ENCODE measurements at regions not wholly inside any gene's neighbourhood (a gene's known extent, or its start where the extent isn't known, plus 50 kb on each side); places are given as distances from the start of the nearest gene placed in this dataset.

- no peak for DNase-seq
- Histone ChIP-seq H4K91ac (ENCODE audit: low read length) (no peak overlapping the region), H3K4me2 (ENCODE audit: low read length, poor library complexity, severe bottlenecking) (no peak overlapping the region), H3K4ac (ENCODE audit: low read depth in 1 of 2, low read length in 2 of 2) (no peak overlapping the region), H3K27ac (ENCODE audit: low read length, poor library complexity, severe bottlenecking) (no peak overlapping the region), H3K9me3 (ENCODE audit: control insufficient read depth, low read length) (peaks cover 13% of the 10 kb centered on the region), H3K27me3 (ENCODE audit: control insufficient read depth in 1 of 2, insufficient read depth in 1 of 2, low read length in 2 of 2) (no peaks in the 10 kb centered on the region), H3K23ac (ENCODE audit: low read length in 2 of 2) (no peak overlapping the region), H2BK5ac (ENCODE audit: low read depth, low read length, poor library complexity, severe bottlenecking) (no peak overlapping the region), H3K4me1 (ENCODE audit: control insufficient read depth, insufficient read depth, low read depth, low read length) (no peaks in the 10 kb centered on the region), H2BK120ac (ENCODE audit: low read depth, low read length) (no peak overlapping the region), H3K36me3 (ENCODE audit: control insufficient read depth in 1 of 2, insufficient read depth in 2 of 2, low read depth in 1 of 2, low read length in 2 of 2) (no peaks in the 10 kb centered on the region), H3K4me3 (ENCODE audit: insufficient read depth in 1 of 2, low read depth in 1 of 2, low read length in 2 of 2) (no peak overlapping the region), H4K8ac (ENCODE audit: low read length) (no peak overlapping the region), H3K18ac (ENCODE audit: low read depth in 1 of 2, low read length in 2 of 2) (no peak overlapping the region), H2BK15ac (ENCODE audit: low read depth, poor library complexity, severe bottlenecking) (no peak overlapping the region), H3K79me1 (replicated peaks; ENCODE audit: low read length, poor library complexity, severe bottlenecking) (no peaks in the 10 kb centered on the region), H2AK5ac (ENCODE audit: low read length, severe bottlenecking) (no peak overlapping the region), H3K9ac (ENCODE audit: low read length) (no peak overlapping the region), H2BK12ac (ENCODE audit: low read length in 2 of 2) (no peak overlapping the region), H2AFZ (ENCODE audit: low read depth, low read length) (no peak overlapping the region), H3K14ac (ENCODE audit: low read length in 2 of 2) (no peak overlapping the region)
- WGBS, result 79% methylated on average over 7 of the region's 7 CpGs
These were observed 209.1 kb upstream of the LYPLAL1 start for GRCh38 chr1:218964471-218965185.

- no peak overlapping the region for H3K9ac ChIP-seq (ENCODE audit: low read length)
- H2AFZ ChIP-seq (ENCODE audit: low read depth, low read length), result no peak overlapping the region
- no peaks in the 10 kb centered on the region for H3K4me1 ChIP-seq (ENCODE audit: control insufficient read depth, insufficient read depth, low read depth, low read length)
- no peak overlapping the region for H3K14ac ChIP-seq (ENCODE audit: low read length in 2 of 2)
- no peak for DNase-seq
- no peak overlapping the region for H3K27ac ChIP-seq (ENCODE audit: low read length, poor library complexity, severe bottlenecking)
- peaks cover 13% of the 10 kb centered on the region for H3K9me3 ChIP-seq (ENCODE audit: control insufficient read depth, low read length)
- no peak overlapping the region for H4K91ac ChIP-seq (ENCODE audit: low read length)
- no peak overlapping the region for H4K8ac ChIP-seq (ENCODE audit: low read length)
- H3K4me3 ChIP-seq (ENCODE audit: insufficient read depth in 1 of 2, low read depth in 1 of 2, low read length in 2 of 2), result no peak overlapping the region
- no peak overlapping the region for H3K23ac ChIP-seq (ENCODE audit: low read length in 2 of 2)
- no peak overlapping the region for H2BK5ac ChIP-seq (ENCODE audit: low read depth, low read length, poor library complexity, severe bottlenecking)
- no peak overlapping the region for H3K4me2 ChIP-seq (ENCODE audit: low read length, poor library complexity, severe bottlenecking)
- no peaks in the 10 kb centered on the region for H3K79me1 ChIP-seq (replicated peaks; ENCODE audit: low read length, poor library complexity, severe bottlenecking)
- no peak overlapping the region for H2BK120ac ChIP-seq (ENCODE audit: low read depth, low read length)
- H2AK5ac ChIP-seq (ENCODE audit: low read length, severe bottlenecking), result no peak overlapping the region
- no peak overlapping the region for H3K4ac ChIP-seq (ENCODE audit: low read depth in 1 of 2, low read length in 2 of 2)
- no peak overlapping the region for H3K18ac ChIP-seq (ENCODE audit: low read depth in 1 of 2, low read length in 2 of 2)
- no peak overlapping the region for H2BK15ac ChIP-seq (ENCODE audit: low read depth, poor library complexity, severe bottlenecking)
- no peaks in the 10 kb centered on the region for H3K36me3 ChIP-seq (ENCODE audit: control insufficient read depth in 1 of 2, insufficient read depth in 2 of 2, low read depth in 1 of 2, low read length in 2 of 2)
- no peaks in the 10 kb centered on the region for H3K27me3 ChIP-seq (ENCODE audit: control insufficient read depth in 1 of 2, insufficient read depth in 1 of 2, low read length in 2 of 2)
- WGBS, result no CpG with 5 or more reads among the region's 1 CpG
- H2BK12ac ChIP-seq (ENCODE audit: low read length in 2 of 2), result no peak overlapping the region
These were observed 207.9 kb upstream of the LYPLAL1 start for GRCh38 chr1:218965821-218966220.

- 99% methylated on average over 2 of the region's 2 CpGs for WGBS
- H2BK15ac ChIP-seq (ENCODE audit: low read depth, poor library complexity, severe bottlenecking), result no peak overlapping the region
- no peak overlapping the region for H4K8ac ChIP-seq (ENCODE audit: low read length)
- no peak overlapping the region for H2AFZ ChIP-seq (ENCODE audit: low read depth, low read length)
- H3K23ac ChIP-seq (ENCODE audit: low read length in 2 of 2), result no peak overlapping the region
- no peaks in the 10 kb centered on the region for H3K27me3 ChIP-seq (ENCODE audit: control insufficient read depth in 1 of 2, insufficient read depth in 1 of 2, low read length in 2 of 2)
- no peak overlapping the region for H3K4me2 ChIP-seq (ENCODE audit: low read length, poor library complexity, severe bottlenecking)
- H3K27ac ChIP-seq (ENCODE audit: low read length, poor library complexity, severe bottlenecking), result no peak overlapping the region
- peak overlapping the region in 1 of 2 experiments; percentile 14 for H3K18ac ChIP-seq (ENCODE audit: low read depth in 1 of 2, low read length in 2 of 2)
- H3K9me3 ChIP-seq (ENCODE audit: control insufficient read depth, low read length), result peaks cover 13% of the 10 kb centered on the region
- no peak for DNase-seq
- no peaks in the 10 kb centered on the region for H3K4me1 ChIP-seq (ENCODE audit: control insufficient read depth, insufficient read depth, low read depth, low read length)
- H2BK12ac ChIP-seq (ENCODE audit: low read length in 2 of 2), result no peak overlapping the region
- no peaks in the 10 kb centered on the region for H3K79me1 ChIP-seq (replicated peaks; ENCODE audit: low read length, poor library complexity, severe bottlenecking)
- no peaks in the 10 kb centered on the region for H3K36me3 ChIP-seq (ENCODE audit: control insufficient read depth in 1 of 2, insufficient read depth in 2 of 2, low read depth in 1 of 2, low read length in 2 of 2)
- H2BK120ac ChIP-seq (ENCODE audit: low read depth, low read length), result no peak overlapping the region
- no peak overlapping the region for H2BK5ac ChIP-seq (ENCODE audit: low read depth, low read length, poor library complexity, severe bottlenecking)
- H2AK5ac ChIP-seq (ENCODE audit: low read length, severe bottlenecking), result no peak overlapping the region
- H3K4ac ChIP-seq (ENCODE audit: low read depth in 1 of 2, low read length in 2 of 2), result no peak overlapping the region
- H3K14ac ChIP-seq (ENCODE audit: low read length in 2 of 2), result no peak overlapping the region
- no peak overlapping the region for H3K9ac ChIP-seq (ENCODE audit: low read length)
- no peak overlapping the region for H3K4me3 ChIP-seq (ENCODE audit: insufficient read depth in 1 of 2, low read depth in 1 of 2, low read length in 2 of 2)
- H4K91ac ChIP-seq (ENCODE audit: low read length), result no peak overlapping the region
These were observed 206.4 kb upstream of the LYPLAL1 start for GRCh38 chr1:218967254-218967653.

GRCh38 chr1:218967836-218968235 lies 205.8 kb upstream of the LYPLAL1 start:
- Histone ChIP-seq H3K9ac (ENCODE audit: low read length) (no peak overlapping the region), H3K27ac (ENCODE audit: low read length, poor library complexity, severe bottlenecking) (no peak overlapping the region), H3K18ac (ENCODE audit: low read depth in 1 of 2, low read length in 2 of 2) (no peak overlapping the region), H3K27me3 (ENCODE audit: control insufficient read depth in 1 of 2, insufficient read depth in 1 of 2, low read length in 2 of 2) (no peaks in the 10 kb centered on the region), H3K4me1 (ENCODE audit: control insufficient read depth, insufficient read depth, low read depth, low read length) (no peaks in the 10 kb centered on the region), H3K23ac (ENCODE audit: low read length in 2 of 2) (no peak overlapping the region), H2AK5ac (ENCODE audit: low read length, severe bottlenecking) (no peak overlapping the region), H3K4me2 (ENCODE audit: low read length, poor library complexity, severe bottlenecking) (no peak overlapping the region), H3K14ac (ENCODE audit: low read length in 2 of 2) (no peak overlapping the region), H2BK15ac (ENCODE audit: low read depth, poor library complexity, severe bottlenecking) (no peak overlapping the region), H2BK5ac (ENCODE audit: low read depth, low read length, poor library complexity, severe bottlenecking) (no peak overlapping the region), H3K4ac (ENCODE audit: low read depth in 1 of 2, low read length in 2 of 2) (no peak overlapping the region), H2BK120ac (ENCODE audit: low read depth, low read length) (no peak overlapping the region), H3K79me1 (replicated peaks; ENCODE audit: low read length, poor library complexity, severe bottlenecking) (no peaks in the 10 kb centered on the region), H4K8ac (ENCODE audit: low read length) (no peak overlapping the region), H4K91ac (ENCODE audit: low read length) (no peak overlapping the region), H3K4me3 (ENCODE audit: insufficient read depth in 1 of 2, low read depth in 1 of 2, low read length in 2 of 2) (no peak overlapping the region), H3K36me3 (ENCODE audit: control insufficient read depth in 1 of 2, insufficient read depth in 2 of 2, low read depth in 1 of 2, low read length in 2 of 2) (no peaks in the 10 kb centered on the region), H2BK12ac (ENCODE audit: low read length in 2 of 2) (no peak overlapping the region), H3K9me3 (ENCODE audit: control insufficient read depth, low read length) (peaks cover 13% of the 10 kb centered on the region), H2AFZ (ENCODE audit: low read depth, low read length) (no peak overlapping the region)
- WGBS, result 54% methylated on average over 2 of the region's 2 CpGs
- DNase-seq, result peak; percentile 65

Measured in mesenchymal stem cell (in vitro differentiated cells and primary cell).